Hematopoietic multipotent progenitor cell treated with erythropoietin and hydrocortisone succinate and interleukin-3 and kit ligand, for 4 days (in vitro differentiated cells): ENCODE measurements at regions not wholly inside any gene's neighbourhood (a gene's known extent, or its start where the extent isn't known, plus 50 kb on each side); places are given as distances from the start of the nearest gene placed in this dataset.

Source experiments
- DNase-seq: peaks from one replicate; pipeline ENCODE4 v3.0.0-alpha.2; 2015

DNA sequence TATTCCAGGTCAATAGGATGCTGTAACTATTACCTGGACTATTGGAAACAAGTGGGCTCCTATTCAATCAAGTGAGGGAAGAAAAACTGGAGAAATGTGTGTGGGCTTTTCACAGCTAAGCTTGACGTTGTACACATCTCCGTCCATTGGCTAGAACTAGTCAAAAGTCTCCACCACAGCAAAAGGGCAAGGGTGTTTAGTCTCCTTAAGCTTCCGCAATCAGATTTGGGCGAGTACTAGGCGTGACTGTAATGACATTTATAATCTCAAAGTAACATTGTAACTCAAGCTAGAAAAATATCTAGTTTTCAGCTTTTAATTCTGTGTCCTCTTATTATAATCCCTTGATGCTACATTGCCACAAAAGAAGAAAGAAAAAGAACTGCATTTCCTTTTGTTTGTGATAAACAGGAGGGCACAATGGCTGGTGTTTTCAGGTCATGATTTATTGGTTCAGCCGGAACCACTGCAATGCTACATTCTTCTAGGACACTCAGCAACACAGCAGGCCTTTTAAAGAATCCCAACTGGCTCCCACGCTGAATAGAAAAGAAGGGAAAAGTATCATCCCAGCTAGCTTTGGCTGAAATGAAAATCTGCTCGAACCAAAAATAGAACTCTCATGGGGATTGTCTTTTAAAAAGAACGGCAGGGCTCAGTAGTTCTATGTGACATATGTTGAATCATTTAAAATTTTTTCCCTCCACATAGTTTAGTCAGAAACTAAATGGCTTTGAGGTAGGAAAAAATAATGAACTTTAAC, 387.7 kb downstream of the BTBD3 start:
- no peak for DNase-seq

DNA sequence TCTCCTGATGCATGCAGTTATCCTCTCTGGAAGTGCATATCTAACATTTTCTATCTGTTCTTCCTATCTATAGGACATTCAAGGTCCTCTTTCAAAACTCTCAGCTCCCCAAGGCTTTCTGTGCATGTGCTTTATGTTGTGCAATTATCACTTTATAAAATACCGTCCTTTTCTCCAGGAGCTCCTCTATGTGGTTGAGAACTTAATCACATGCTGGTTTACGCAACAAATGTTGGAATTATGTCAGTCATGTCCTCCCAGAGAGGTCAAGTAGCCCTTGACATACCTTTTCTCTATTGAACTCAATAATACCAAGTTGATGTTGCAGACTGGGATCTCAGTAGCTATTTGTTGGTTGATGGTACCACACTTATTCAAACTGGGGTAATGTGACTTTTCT, 388.4 kb downstream of the BTBD3 start:
- no peak for DNase-seq

DNA sequence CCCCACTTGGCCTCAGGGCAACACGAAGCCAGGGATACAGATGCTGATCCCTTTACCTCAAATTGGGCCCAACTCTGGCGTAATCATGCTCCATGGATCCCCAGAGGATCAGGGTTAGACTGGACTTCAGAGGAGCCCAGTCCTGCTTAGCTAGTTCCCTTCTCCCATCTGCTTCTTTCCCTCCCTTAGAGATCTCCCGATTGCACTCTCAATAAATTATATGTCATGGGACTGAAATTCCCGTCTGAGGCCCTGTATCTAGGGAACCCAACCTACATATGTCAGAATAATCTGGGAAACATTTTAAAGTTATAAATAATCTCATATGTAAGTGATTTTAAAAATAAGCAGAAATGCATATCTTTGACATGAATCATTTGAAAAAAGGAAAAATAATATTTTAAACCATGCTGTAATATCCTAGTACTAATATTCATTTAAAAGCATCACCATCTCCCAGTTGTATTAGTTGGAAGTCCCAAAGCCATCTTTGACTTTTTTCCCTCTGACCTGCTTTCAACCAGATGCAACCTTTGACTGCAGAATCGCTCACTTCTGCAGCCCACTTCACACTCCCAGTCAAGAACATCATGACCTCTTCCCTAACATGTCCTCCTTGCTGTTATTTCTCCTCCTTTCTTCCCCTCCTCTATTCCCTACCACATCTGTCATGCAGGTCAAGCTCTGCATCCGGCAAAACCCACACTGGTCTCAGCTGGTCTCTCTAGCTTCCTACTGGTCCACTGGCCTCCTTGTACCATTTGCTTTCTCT, 393.6 kb downstream of the BTBD3 start:
- DNase-seq = no peak

DNA sequence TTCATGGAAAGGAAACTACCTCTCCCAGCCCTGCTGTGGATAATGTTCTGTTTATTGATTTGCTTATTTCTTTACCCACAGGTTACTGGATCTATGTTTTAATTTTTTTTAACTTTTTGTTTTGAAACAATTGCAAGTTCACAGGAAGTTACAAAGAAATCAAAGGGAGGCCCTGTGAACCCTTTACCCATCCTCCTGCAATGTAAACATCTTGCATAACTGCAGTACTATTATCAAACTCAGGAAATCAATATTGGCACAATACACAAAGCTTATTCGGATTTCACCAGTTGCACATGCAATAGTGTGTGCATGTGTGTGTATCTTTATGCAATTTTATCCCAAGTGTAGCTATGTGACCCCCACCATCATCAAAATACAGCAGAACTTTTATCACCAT, 398.0 kb downstream of the BTBD3 start:
- no peak for DNase-seq

DNA sequence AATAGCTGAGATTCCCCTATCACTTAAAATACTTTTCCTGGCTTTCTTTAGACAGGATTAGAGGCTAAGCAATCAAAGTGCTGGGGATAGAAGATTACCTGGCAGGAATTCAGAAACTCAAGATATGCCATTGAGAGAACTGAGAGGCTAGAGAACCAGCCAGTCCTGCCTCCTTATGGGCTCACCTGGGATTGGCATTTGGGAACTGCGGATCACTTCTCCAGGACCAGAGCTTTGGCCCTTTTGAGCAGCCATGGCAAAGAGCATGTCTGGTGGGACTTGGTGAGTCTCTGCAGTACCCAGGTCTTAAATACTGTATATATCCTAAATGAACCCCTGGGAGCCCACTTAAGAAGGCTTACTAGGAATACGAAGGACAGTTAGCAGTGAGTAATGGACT, 399.1 kb downstream of the BTBD3 start:
- no peak for DNase-seq

DNA sequence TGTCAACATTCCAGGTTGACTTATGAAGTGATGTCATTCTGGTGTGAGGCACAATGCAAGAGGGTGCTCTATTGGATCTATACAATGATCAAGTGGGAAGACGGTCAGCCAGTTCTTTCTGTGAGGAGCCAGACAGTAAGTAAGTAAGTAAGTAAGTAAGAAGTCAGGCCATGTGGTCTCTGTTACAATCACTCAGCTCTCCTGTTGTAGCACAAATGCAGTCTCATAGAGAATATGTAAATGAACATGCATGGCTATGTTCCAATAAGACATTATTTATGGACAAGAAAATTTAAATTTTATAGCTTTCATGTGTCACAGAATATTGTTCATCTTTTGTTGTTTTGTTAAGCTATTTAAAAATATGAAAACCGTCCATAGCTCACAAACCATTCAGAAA, 399.7 kb downstream of the BTBD3 start:
- no peak for DNase-seq

DNA sequence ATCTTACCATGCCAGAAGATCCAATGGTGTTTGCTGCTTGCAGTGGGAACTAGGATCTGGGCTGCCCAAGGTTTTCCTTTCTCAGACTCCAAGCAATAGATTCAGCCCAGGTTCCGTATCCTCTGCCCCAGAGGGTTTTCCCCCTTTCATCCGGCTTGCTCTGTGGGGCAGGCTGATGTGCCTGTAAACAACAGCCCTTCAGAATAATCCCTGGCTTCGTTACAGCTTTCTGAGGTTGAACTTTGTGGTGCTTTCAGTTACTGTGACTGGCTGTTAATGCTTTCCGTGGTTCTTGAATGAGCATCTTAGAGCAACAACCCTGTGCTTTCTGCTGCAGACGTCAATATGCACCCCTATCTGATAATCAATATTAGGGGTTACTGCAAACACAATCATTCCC, 400.4 kb downstream of the BTBD3 start:
- DNase-seq = no peak

DNA sequence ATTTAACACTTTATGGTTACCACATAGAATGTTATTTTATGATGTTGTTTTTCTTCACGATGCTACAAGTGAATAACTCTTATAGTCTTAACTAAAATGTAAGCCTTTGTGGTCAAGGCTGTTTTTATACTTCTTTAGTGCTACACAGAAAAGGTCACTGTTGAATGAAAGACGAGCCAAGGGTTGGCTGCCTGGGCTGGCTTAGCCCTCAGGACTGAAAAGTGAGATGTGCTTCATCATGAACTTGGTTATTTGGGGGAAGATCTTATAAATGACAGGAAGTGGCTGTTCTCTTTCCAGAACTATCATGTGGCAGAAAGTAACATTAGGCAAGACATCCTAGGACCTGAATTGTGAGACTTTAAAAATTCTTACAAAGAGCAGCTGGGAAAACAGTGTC, 404.0 kb downstream of the BTBD3 start:
- no peak for DNase-seq

DNA sequence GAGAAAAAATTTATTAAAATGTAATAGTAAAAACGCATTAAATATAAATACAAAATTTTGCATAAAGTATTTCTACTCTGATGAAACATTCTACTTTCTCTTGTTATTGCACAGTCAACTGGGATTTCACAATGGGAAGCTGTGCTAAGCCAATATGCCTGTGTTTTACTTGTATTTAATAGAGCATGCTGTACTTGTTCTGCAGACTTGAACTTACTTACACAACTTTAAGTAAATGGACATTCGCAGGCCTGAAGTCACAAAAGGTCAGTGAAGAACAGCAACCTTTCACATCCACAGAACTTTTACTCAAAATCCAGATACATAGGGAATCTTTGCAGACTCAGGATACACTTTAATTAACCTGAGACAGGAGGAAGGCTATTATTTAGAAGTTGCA, 409.5 kb downstream of the BTBD3 start:
- no peak for DNase-seq

DNA sequence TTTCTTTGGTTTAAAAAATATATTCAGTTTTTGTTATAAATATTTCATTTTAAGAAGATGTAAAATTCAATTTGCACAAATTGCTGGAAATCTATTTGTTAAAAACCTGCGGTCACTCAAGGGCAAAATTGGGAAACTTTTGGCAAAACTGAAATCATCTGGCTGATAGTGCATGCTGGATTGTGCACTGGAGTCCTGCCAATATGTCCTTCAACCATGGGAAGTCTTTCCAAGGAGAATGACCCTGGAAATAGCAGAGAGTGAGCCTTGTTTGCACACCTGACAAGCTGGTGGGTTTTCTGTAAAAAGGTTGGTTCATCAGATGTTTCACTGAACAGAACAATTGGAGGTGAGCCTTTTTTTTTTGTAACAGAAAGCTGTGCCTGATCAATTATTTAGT, 413.5 kb downstream of the BTBD3 start:
- no peak for DNase-seq

DNA sequence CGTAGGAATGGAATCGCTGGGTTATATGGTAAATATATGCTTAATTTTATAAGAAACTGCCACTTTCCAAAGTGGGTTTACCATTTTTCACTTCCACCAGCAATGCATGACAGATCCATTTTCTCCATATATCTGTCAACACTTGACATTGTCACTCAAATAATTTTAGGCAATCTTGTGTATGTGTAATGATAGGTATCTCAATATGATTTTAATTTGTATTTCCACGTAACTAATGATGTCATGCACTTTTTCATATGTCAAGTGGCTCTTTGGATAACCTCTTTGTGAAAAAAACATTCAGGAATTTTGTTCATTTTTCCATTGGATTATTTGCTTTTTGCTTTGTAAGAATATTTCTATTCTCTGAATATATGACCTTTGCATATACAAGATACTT, 419.9 kb downstream of the BTBD3 start:
- DNase-seq = no peak

DNA sequence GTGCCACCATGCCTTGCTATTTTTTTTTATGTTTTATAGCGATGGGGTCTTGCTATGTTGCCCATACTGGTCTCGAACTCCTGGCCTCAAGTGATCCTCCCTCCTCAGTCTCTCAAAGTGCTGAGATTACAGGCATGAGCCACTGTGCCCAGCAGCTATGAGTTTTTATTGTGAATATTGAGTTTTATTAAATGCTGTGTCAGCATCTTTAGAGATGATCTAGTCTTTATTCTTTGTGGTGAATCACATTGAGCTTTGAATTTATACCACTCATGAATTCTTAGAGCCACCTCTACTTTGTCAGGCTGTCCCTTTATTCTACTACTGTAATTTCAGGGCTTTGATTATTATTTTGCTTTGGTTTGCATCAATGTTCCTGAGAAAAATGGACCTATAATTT, 428.3 kb downstream of the BTBD3 start:
- no peak for DNase-seq

DNA sequence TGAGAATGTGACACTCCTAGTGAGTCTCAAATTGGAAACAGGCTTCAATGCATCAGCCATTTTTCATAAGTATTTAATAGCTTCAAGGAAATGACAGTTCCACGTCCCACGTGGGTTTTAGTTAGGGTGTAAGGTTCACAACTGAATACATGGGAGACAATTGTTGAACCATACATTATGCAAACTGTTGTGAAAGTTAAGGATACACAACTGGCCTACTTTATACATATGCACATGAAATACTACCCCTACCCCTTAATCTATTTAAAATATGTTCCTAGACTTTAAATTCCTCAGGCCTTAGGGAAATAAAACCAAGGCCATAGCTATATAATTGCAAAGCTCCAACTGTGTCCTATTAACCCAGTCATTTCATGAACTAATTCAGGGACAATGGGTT, 436.1 kb downstream of the BTBD3 start:
- no peak for DNase-seq

DNA sequence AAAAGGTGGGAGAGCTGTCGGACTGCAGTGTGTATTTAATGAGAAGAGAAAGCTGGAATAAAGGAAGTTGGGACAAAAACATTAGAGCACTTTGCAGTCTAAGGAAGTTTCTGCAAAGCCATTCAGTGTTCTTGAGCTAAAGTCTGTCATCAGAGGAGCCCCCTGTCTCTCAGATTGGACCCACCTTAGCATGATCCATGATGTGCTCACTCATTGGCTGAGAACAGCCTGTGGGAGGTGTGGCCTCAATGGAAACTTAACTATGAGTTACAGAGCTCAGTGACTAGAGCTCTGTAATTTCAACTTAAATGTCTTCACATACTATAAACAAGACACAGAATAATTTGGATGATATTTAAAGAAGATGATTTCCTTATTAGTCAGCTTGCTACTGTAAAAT, 437.0 kb downstream of the BTBD3 start:
- DNase-seq = no peak

DNA sequence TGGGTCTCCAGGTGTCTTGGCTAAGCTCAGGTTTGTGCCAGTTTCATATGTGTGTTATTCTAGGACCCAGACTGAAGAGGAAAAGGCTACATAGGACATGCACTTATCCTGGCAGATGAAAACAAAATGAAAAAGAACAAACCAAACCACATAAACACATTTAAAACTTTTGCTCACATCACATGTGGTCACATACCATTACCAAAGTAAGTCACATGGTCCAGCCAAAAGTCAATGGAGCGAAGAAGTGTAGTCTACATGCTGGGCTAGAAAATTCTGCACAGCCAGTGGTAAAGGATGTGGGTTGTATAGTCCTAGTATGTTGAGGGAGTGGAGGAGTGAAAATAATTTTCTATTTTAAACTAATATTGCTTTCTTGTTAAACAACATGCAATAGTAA, 437.5 kb downstream of the BTBD3 start:
- no peak for DNase-seq

DNA sequence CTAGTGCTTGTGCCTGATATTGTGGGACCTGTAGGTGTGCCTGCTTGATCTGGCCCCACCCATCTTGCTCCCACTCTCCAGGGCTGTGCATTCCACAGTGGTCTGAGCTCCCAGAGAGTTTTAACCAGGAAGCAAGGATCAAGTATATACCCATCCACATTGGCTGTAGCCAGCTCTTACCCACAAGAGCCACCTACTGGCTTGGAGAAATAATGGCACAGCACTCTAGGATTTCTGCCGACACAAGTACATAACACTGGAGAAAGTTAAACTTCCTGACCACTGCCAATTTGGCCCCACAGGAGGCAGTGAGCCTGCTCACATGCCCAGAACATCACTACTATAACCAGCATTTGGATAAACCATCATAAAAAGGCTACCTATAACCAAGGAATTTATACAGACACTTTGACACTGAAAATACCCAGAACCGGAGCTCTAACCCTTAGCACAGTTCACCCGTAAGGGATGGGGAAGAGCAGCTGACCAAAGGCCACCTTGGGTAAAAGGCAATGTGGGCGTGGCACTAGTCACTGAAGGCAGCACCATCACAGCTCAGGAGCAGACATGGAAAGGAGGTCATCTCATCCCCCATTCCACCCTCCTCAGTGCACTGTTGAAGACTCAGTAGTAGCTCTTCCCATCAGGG, 440.4 kb downstream of the BTBD3 start:
- DNase-seq = peak; percentile 3

DNA sequence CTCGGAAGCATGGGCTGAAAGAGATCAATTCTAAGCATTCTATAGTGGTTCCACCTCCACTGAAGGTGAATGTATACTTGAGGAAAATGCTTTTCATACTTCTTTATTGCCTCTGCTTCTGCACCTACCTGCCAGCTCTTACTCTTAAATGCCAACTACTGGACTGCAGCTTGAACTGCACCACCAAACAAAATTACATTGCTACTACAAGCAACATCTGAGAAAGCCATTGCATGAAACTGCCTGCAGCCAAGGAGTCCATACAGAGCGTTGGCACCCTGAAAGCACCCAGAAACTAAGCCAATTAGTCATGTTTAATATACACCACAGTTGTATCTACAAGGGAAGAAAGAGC, 440.9 kb downstream of the BTBD3 start:
- no peak for DNase-seq

DNA sequence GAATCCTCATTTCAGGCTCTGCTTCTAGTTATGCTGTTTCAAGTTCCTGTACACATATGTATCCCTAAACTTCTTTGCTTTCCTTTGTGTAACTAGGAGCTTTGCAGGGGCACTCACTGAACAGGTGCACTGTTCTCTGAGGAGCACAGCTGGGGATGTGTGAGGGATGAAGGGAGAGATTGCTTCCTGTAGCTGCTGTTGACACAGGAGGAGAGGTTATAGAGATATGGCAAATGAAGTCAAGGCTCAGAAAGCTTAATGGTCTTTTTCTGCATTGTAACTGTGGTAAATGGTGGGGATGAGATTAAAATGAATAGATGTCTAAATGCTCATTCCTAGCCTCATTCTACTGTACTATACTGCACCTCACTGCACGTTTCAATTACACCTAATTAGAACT, 454.3 kb downstream of the BTBD3 start:
- no peak for DNase-seq

DNA sequence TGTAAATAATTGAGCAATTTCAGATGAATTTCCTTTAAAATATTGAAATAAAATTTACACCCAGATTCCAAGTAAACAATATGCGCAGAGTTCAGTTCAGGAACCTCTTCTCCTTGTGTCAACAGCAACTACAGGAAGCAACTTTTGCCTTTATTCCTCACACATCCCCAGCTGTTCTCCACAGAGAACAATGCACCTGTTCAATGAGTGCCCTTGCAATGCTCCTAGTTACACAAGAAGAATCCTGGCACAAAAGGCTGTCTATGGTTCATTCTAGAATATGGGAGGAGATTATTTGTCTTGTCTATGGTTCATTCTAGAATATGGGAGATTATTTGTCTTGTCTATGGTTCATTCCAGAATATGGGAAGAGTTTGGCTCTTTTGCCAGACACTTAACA, 454.9 kb downstream of the BTBD3 start:
- DNase-seq = no peak

DNA sequence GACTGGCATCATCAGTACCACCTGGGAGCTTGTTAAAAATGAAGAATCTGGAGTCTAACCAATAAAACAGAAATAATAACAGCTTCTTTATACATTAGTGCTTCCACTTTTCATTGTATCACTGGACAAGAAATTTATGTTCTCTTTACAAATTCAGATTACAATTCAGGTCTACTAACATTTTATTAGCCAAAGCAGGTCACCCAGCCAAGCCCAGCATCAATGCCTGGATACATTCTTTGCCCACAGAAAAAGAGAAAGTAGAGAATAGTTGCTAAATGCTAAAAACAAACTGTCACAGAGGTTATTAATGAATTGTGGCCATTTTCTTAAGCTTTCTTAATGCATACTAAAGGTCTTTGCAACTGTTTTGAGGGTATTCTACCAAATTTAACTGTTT, 458.3 kb downstream of the BTBD3 start:
- no peak for DNase-seq

DNA sequence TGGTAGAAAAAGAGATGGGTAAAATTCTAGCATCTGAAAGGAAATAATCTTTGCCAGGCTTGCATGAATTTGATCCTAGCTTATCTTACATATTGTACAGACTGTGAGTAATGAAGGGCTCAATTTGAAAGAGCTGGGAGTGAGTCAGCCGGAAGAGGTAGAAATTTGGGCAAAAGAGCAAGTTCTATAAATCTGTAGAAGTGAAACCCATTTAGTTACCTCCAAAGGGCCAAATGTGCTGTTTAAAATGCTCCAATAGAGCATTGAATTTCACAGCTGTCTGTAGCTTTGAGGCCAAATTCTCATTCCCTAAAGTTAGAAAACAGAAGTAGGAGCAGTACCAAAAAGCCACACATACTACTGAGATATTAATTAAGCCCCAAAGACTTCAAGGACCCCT, 466.1 kb downstream of the BTBD3 start:
- DNase-seq = no peak

DNA sequence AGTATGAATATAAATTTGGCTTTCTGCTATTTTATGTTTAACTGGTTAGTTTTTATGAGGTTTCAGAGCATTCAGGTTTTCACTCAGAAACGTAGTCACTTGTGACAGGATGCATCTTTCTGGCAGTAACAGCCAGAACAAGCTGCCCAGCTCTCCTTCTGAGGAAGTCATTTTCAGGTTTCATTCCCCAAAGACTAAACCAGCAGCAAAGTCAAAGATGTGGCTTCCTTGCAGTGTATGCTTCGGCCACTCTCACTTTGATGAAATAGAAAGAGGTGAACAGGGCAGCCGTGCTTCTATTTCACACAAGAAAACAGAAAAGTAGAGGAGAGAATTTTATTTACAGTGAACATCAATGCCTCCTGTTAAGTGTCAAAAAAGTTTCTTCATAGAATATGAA, 469.1 kb downstream of the BTBD3 start:
- DNase-seq = no peak

DNA sequence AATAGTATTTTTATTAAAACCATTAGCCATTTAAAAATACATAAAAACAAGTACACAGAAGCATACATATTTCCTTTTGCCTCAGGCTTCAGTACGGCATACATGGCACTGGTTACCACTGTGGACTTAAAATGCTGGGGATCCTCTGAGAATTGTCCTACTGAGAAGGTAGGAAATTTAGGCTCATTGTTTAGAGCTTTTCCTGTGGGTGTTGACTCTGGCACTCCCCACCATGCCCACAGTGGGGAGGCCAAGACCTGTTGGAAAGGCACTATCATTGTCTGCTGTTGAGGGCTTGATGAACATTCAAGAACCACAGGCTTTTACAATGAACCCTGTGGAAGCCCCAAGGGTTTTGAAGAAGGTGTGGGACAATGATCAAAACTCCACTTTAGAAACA, 473.4 kb downstream of the BTBD3 start:
- no peak for DNase-seq

DNA sequence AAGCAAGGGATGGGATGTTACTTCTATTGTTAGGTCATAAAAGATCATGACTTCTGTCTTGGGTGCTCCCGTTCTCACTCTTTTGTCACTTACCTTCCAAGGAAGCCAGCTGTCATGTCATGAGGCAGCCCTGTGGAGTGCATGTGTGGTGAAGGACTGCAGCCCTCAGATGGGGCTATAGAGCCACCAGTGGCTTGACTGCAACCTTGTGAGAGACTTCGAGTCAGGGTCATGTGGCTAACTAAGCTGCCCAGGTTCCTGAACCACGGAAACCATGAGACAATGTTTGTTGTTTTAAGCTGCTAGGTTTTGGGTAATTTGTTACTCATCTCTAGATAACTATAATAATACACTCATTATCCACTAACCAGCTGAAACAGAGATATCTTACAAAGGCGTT, 477.1 kb downstream of the BTBD3 start:
- no peak for DNase-seq
